H1 (cell line): ENCODE measurements at regions not wholly inside any gene's neighbourhood (a gene's known extent, or its start where the extent isn't known, plus 50 kb on each side); places are given as distances from the start of the nearest gene placed in this dataset.

ENCODE experiments used
- HDAC2 ChIP-seq, 2 experiments: fragments of 300-600 bp in 1 of 2; sonication (generic) in 1 of 2; IDR thresholded peaks; 2 replicates each; pipeline ENCODE4 v1.6.1; 2011 to 2012; ENCODE audit warnings: low read depth in 2 of 2, low read length in 2 of 2, mild to moderate bottlenecking in 2 of 2, moderate library complexity in 2 of 2, borderline replicate concordance in 1 of 2, inconsistent platforms in 1 of 2

- no peak for TF ChIP-seq HDAC2 (IDR thresholded peaks at IDR 0.05; ENCODE audit: borderline replicate concordance in 1 of 2, low read depth in 2 of 2, low read length in 2 of 2)
- TF ChIP-seq, all 59 proteins: peak for 0
These were observed 258.9 kb downstream of the GJA1 start (continued) for GRCh38 chr6:121694389-121694788.
